ENCODE measurements at regions not wholly inside any gene's neighbourhood (a gene's known extent, or its start where the extent isn't known, plus 50 kb on each side); places are given as distances from the start of the nearest gene placed in this dataset.

GRCh38 chr20:12252793-12253192 is 335.1 kb downstream of the BTBD3 start:
- ATAC-seq, result peak; percentile 90
- Mint-ChIP-seq H3K4me1 (peaks cover 26% of the 10 kb centered on the region), H3K36me3 (no peaks in the 10 kb centered on the region), H3K9me3 (peaks cover 9% of the 10 kb centered on the region), H3K27me3 (ENCODE audit: low read depth) (no peaks in the 10 kb centered on the region), H3K4me3 (no peak overlapping the region), H3K27ac (0 out of 2 replicates have a peak overlapping the region, but pooled peaks have one; percentile 7)
- CTCF ChIA-PET, result no interaction called here
- TF ChIP-seq MXD4 (CRISPR knock-in tag; IDR thresholded peaks at IDR 0.05; ENCODE audit: borderline replicate concordance) (no peak), ETV6 (CRISPR knock-in tag; IDR thresholded peaks at IDR 0.05) (0 out of 2 replicates have a peak, but pooled peaks have one; percentile 49), FOXP4 (CRISPR knock-in tag; IDR thresholded peaks at IDR 0.05) (peak; percentile 48; the same call in 1 of the 2 replicates)
- POLR2A ChIA-PET, result no interaction called here
- peak; percentile 34 for DNase-seq (ENCODE audit: low spot score)

DNA sequence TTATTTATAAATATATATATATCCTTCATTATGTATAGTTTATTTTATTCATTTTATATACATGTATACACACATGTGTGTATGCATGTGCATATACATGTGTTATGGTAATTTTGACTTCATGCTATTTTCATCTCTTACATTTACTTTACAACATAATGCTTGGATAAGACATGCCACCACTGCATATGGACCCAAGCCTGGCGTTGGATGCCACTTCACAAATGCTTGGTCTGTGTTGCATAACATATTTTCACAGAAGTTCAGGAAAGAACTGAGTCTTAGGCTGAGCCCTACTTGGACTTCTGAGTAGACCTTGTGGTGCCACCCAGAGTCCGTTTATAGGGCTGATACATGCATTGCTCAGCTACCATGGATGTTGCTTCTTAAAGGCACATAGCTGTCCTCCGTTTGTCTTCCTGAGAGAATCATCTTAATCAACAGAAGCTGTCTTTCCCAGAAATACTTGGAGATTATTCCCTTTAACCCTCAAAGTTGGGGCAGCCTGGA is 337.8 kb downstream of the BTBD3 start:
- Mint-ChIP-seq H3K4me1 (peaks cover 26% of the 10 kb centered on the region), H3K4me3 (no peak overlapping the region), H3K27me3 (ENCODE audit: low read depth) (no peaks in the 10 kb centered on the region), H3K27ac (no peak overlapping the region), H3K36me3 (no peaks in the 10 kb centered on the region), H3K9me3 (peaks cover 7% of the 10 kb centered on the region)
- TF ChIP-seq ZNF121 (CRISPR knock-in tag; IDR thresholded peaks at IDR 0.05) (no peak), CREB1 (CRISPR knock-in tag; IDR thresholded peaks at IDR 0.05) (no peak)
- TF ChIP-seq, protein P1, sequence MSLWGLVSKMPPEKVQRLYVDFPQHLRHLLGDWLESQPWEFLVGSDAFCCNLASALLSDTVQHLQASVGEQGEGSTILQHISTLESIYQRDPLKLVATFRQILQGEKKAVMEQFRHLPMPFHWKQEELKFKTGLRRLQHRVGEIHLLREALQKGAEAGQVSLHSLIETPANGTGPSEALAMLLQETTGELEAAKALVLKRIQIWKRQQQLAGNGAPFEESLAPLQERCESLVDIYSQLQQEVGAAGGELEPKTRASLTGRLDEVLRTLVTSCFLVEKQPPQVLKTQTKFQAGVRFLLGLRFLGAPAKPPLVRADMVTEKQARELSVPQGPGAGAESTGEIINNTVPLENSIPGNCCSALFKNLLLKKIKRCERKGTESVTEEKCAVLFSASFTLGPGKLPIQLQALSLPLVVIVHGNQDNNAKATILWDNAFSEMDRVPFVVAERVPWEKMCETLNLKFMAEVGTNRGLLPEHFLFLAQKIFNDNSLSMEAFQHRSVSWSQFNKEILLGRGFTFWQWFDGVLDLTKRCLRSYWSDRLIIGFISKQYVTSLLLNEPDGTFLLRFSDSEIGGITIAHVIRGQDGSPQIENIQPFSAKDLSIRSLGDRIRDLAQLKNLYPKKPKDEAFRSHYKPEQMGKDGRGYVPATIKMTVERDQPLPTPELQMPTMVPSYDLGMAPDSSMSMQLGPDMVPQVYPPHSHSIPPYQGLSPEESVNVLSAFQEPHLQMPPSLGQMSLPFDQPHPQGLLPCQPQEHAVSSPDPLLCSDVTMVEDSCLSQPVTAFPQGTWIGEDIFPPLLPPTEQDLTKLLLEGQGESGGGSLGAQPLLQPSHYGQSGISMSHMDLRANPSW (CRISPR knock-in tag; conservative IDR thresholded peaks at IDR 0.05; ENCODE audit: low read depth), result no peak
- CTCF ChIA-PET, result no interaction called here
- DNase-seq (ENCODE audit: low spot score) (no peak), ATAC-seq (no peak)
- POLR2A ChIA-PET, result no interaction called here

DNA sequence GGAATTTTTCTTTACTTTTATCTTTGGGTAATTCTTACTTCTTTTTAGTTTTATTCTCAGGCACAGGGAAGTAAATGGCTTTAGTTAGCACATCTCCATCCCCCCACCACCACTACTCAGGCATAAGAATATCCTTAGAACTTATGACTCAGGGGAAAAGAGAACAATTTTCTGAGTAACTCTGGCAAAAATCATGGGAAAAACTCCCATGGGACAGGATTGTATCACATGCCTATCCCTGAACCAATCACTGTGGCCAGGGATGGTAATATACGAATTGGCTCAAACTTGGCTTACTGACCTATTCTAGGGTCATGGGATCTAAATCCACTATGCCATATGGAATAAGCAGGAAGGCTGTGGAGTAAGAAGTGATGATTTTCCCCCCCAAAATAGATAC is 339.1 kb downstream of the BTBD3 start:
- Mint-ChIP-seq H3K4me1 (peaks cover 26% of the 10 kb centered on the region), H3K36me3 (no peaks in the 10 kb centered on the region), H3K27me3 (ENCODE audit: low read depth) (no peaks in the 10 kb centered on the region), H3K9me3 (no peaks in the 10 kb centered on the region), H3K4me3 (no peak overlapping the region), H3K27ac (no peak overlapping the region)
- DNase-seq (ENCODE audit: low spot score) (no peak), ATAC-seq (no peak)
- ChIA-PET CTCF (no interaction called here), POLR2A (no interaction called here)
- TF ChIP-seq, protein P2, sequence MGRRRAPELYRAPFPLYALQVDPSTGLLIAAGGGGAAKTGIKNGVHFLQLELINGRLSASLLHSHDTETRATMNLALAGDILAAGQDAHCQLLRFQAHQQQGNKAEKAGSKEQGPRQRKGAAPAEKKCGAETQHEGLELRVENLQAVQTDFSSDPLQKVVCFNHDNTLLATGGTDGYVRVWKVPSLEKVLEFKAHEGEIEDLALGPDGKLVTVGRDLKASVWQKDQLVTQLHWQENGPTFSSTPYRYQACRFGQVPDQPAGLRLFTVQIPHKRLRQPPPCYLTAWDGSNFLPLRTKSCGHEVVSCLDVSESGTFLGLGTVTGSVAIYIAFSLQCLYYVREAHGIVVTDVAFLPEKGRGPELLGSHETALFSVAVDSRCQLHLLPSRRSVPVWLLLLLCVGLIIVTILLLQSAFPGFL (CRISPR knock-in tag; IDR thresholded peaks at IDR 0.05; ENCODE audit: borderline replicate concordance), result no peak
- TF ChIP-seq IRF2 (CRISPR knock-in tag; IDR thresholded peaks at IDR 0.05; ENCODE audit: borderline replicate concordance, low read depth) (no peak), FOXJ3 (CRISPR knock-in tag; IDR thresholded peaks at IDR 0.05; ENCODE audit: borderline replicate concordance) (no peak), NFATC4 (CRISPR knock-in tag; IDR thresholded peaks at IDR 0.05) (no peak), ZNF416 (CRISPR knock-in tag; IDR thresholded peaks at IDR 0.05) (no peak), GRHL2 (CRISPR knock-in tag; IDR thresholded peaks at IDR 0.05; ENCODE audit: insufficient replicate concordance, severe bottlenecking) (no peak), SP1 (CRISPR knock-in tag; conservative IDR thresholded peaks at IDR 0.05) (no peak), KAT7 (CRISPR knock-in tag; IDR thresholded peaks at IDR 0.05; ENCODE audit: borderline replicate concordance) (no peak), MYBL2 (CRISPR knock-in tag; IDR thresholded peaks at IDR 0.05) (no peak), ATF3 (CRISPR knock-in tag; conservative IDR thresholded peaks at IDR 0.05) (no peak), ZNF281 (CRISPR knock-in tag; IDR thresholded peaks at IDR 0.05) (no peak)
- TF ChIP-seq, protein P3, sequence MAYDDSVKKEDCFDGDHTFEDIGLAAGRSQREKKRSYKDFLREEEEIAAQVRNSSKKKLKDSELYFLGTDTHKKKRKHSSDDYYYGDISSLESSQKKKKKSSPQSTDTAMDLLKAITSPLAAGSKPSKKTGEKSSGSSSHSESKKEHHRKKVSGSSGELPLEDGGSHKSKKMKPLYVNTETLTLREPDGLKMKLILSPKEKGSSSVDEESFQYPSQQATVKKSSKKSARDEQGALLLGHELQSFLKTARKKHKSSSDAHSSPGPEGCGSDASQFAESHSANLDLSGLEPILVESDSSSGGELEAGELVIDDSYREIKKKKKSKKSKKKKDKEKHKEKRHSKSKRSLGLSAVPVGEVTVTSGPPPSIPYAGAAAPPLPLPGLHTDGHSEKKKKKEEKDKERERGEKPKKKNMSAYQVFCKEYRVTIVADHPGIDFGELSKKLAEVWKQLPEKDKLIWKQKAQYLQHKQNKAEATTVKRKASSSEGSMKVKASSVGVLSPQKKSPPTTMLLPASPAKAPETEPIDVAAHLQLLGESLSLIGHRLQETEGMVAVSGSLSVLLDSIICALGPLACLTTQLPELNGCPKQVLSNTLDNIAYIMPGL (CRISPR knock-in tag; IDR thresholded peaks at IDR 0.05), result no peak

Data from WTC11 (cell line).